GM23338 (cell line): ENCODE measurements at regions not wholly inside any gene's neighbourhood (a gene's known extent, or its start where the extent isn't known, plus 50 kb on each side); places are given as distances from the start of the nearest gene placed in this dataset.

Experiments
- CREB1 ChIP-seq: fragments of 250-450 bp; sonication (Bioruptor Pico); IDR thresholded peaks from 2 replicates; pipeline ENCODE4 v1.5.0; 2020; ENCODE audit warnings: low read depth, mild to moderate bottlenecking, moderate library complexity
- CTCF ChIP-seq, 2 experiments: fragments of 200-600 bp in 1 of 2; sonication (generic) in 1 of 2; conservative IDR thresholded peaks; 2 replicates each; pipeline versions ENCODE4 v1.5.1 to v1.6.1; 2016 to 2017; ENCODE audit warnings: antibody characterized with exemption in 2 of 2, low read depth in 2 of 2, mild to moderate bottlenecking in 2 of 2, moderate library complexity in 1 of 2
- EZH2 ChIP-seq: fragments of 200-600 bp; sonication (generic); IDR thresholded peaks from one replicate; pipeline ENCODE4 v1.8.0; 2017; ENCODE audit warnings: antibody characterized with exemption, mild to moderate bottlenecking, low read depth; ENCODE audit not compliant: unreplicated experiment
- EZH2phosphoT487 ChIP-seq: fragments of 200-600 bp; sonication (generic); IDR thresholded peaks from one replicate; pipeline ENCODE4 v1.8.1; 2018; ENCODE audit warnings: antibody characterized with exemption; ENCODE audit not compliant: unreplicated experiment
- POLR2AphosphoS5 ChIP-seq: IDR thresholded peaks from 2 replicates; pipeline ENCODE4 v1.6.1; 2016; ENCODE audit warnings: antibody characterized with exemption, low read depth

- TF ChIP-seq CTCF (conservative IDR thresholded peaks at IDR 0.05; ENCODE audit: low read depth in 2 of 2) (no peak), EZH2 (no peak), POLR2AphosphoS5 (no peak), EZH2phosphoT487 (no peak), CREB1 (CRISPR knock-in tag) (no peak)
Observed at GRCh38 chr1:213571843-213572242, 415.9 kb upstream of the PROX1 start.
